NCI-H187 treated with DMSO at 0.1 percent for 48 hours (cell line): ENCODE measurements at regions not wholly inside any gene's neighbourhood (a gene's known extent, or its start where the extent isn't known, plus 50 kb on each side); places are given as distances from the start of the nearest gene placed in this dataset.

Experiments
- DNase-seq: peaks from one replicate; lab custom pipeline; 2025; lab: John Stamatoyannopoulos, UW

DNA sequence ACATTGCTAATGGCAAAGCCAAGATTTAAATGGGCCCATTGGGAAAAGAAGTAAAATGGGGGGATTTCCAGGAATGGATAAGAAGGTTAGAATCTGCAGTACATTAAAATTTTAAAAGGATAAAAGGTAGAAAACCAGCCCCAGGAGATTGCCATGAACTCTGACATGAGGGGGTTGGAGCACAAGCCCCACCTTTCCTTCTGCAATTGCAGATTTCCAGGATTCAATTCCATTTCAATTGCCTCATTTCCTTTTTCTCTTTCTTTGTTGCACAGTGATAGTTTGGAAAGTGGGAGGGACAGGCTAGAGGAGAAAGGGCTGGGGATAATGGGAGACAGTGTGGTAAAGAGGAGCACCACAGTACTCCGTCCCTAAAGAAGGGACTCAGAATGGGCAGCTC is 238.5 kb upstream of the RAB4A start:
- DNase-seq = no peak

GRCh38 chr1:229033480-229033879 is 237.4 kb upstream of the RAB4A start:
- DNase-seq = no peak

- no peak for DNase-seq
These were observed 236.6 kb upstream of the RAB4A start for GRCh38 chr1:229034342-229034741.

DNA sequence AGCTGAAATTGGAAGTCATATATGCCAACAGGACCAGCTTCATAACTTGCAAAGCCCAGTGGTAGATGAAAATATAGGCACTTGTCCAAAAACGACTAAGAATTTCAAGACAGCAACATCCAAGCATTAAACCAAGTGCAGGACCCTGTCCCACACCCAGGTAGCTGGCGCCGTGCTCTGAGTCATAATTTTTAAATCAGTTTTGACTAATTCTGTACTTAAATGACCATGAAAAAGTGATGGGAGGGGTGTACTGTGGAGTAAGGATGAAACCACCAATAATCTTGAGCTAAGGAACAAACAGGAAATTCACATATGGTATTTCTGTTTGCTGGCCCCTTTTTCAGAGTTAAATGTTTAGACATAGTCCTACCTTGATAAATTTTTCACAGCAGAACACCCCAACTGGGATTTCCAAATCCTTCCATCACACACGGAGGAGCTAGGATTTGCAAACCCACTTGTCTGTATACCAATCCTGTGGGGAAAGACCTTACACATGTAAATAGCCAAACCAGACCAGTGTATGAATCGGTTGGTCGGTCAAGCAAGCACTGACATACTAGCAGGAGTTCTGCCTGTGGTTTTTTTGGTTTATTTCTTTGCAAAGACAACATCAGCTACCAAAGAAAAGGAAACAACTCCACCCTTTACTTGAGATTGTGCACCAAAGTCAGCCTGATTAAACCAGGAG is 235.7 kb upstream of the RAB4A start:
- no peak for DNase-seq

- DNase-seq = no peak
These were observed 235.2 kb upstream of the RAB4A start for GRCh38 chr1:229035748-229036082.

GRCh38 chr1:229037806-229038405 is 233.0 kb upstream of the RAB4A start:
- DNase-seq = no peak

DNA sequence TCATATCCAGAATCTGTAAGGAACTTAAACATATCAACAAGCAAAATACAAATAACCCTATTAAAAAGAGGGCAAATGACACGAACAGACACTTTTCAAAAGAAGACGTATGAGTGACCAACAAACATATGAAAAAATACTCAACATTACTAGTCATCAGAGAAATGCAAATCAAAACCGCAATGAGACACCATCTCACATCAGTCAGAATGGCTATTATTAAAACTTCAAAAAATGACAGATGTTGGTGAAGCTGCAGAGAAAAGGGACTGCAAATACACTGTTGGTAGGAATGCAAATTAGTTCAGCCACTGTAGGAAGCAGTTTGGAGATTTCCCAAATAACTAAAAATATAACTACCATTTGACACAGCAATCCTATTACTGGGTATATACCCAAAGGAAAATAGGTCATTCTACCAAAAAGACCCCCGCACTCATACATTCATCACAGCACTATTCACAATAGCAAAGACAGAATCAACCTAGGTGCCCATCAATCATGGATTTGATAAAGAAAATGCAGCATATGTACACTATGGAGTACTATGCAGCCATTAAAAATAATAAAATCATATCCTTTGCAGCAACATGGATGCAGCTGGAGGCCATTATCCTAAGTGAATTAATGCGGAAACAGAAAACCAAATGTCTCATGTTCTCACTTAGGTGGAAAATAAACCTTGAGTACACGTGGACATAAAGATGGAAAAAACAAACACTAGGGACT is 230.1 kb upstream of the RAB4A start:
- DNase-seq = no peak

- no peak for DNase-seq
These were observed 229.0 kb upstream of the RAB4A start for GRCh38 chr1:229041946-229042345.

DNA sequence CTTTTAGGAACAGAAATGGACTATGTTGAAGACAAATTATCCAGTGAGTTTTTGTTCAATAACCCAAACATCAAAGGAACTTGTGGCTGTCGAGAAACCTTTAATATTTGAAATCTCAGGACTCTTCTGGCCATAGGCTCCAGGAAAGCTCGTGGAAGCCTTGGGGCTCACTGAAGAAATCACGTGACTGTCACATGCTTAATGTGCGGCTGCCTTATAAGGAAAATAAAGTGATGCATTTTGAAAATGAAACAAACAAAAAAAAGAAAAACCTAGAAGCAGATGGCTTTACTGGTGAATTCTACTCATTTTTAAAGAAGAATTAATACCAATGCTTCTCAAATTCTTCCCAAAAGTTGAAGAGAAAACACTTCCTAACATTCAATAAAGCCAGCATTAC is 228.4 kb upstream of the RAB4A start:
- no peak for DNase-seq

DNA sequence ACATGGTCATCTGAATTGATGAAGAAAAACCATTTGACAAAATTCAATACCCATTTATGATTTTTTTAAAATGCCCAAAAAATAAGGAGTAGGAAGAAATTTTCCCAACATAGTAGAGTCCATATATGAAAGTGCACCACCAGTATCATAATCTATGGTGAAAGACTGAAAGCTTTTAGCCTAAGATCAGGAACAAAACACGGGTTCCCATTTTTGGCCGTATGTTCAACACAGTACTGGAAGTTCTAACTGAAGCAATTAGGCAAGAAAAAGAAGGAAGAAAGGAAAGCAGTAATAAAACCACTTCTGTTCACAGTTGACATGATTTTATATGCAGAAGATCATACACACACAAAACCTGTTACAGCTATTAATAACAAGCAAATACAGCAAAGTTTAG is 227.8 kb upstream of the RAB4A start:
- no peak for DNase-seq

DNA sequence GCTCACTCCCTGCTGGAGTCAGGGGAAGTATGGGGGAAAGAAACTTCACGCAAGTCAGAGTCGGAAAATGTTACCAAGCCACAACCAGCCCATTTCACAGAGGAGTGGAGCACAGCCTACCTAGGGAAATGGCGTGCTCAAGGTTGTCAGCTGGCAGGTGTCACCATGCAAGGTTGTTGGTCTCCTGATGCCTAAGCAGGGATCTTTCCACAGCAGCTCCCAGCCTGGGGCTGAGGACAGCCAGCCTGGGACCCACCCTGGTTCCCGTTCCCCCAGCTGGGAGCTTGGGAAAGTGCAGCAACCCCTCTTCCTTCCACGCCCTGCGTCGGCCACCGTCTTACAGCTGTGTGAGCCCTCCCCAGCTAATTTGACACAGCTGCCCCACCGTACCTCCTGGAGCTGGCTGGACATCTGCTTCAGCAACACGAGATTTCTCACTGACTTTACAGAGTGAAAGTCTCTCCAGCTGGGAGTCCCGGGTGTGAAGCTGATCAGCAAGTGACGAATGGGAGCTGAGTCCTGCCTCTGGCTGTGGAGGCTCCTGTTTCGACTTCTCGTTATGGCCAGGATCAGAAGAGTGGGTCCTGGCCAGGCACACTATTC is 224.6 kb upstream of the RAB4A start:
- no peak for DNase-seq

DNA sequence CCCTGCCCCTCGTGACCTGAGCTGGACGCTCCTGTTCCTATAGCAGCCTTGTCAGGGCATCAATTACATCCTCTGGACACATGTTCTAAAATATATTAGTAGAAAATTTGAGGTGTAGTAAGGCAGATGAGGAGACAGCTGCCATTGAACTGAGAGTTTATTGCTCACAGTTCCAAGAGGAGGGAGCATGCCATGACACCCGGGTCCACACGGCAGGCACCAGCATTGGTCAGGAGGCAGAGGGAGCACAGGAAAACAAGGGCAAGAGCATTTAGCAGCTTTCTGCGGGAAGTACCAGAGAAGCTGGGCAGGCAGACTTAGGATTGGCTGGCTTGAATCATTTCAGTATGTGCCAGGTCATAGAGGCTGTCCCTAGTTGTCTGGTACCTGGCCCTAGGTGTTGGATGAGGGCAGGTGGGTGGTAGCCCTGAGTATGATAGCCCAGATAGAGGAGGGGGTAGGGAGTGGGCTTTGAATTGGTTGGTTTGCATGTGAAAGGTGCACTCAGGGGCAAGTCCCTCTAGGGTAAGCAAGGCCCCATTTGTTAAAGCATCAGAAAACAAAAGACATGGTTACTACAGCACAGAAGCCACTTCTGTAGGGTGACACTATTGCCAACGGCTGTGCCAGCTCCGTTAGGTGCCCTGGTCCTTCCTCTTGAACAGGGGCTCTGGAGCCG is 223.6 kb upstream of the RAB4A start:
- no peak for DNase-seq

DNA sequence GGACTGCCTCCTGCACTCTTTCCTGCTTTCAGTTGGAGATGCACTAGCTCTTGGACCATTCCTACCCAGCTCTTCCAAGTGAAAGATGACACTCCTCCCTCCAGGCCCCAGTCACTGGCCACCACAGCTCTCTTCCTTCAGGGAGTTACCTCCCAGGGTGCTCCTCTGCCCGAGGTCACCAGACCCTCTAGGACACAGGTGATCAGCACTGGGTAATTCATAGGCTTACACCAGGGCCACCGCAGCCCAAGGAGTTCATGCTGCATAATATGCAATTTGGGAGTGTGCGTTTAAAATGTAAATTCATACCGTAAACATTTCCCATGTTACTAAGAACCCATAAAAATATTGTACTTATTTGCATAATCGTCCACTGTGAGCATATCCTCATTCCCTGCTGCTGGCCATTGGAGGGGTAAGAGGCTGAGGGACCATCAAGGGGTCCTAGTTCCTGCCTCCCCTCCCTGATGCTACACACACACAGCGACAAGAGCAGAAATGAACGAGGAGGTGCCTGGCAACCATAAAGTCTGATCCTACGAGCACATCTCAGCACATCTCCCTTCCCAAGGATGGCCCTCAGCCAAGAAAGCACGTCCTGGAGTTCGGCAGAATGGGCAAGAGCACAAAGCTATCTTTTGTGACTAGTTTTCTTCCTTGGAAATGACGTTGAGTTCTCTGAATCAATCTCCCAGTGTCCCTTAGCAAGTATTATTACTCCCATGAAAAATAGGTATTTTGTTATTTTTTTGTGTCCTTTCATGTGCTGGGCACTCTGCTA is 222.9 kb upstream of the RAB4A start:
- DNase-seq = no peak

- no peak for DNase-seq
These were observed 222.0 kb upstream of the RAB4A start for GRCh38 chr1:229048896-229049295.

GRCh38 chr1:229056046-229056445 is 214.9 kb upstream of the RAB4A start:
- DNase-seq = no peak

DNA sequence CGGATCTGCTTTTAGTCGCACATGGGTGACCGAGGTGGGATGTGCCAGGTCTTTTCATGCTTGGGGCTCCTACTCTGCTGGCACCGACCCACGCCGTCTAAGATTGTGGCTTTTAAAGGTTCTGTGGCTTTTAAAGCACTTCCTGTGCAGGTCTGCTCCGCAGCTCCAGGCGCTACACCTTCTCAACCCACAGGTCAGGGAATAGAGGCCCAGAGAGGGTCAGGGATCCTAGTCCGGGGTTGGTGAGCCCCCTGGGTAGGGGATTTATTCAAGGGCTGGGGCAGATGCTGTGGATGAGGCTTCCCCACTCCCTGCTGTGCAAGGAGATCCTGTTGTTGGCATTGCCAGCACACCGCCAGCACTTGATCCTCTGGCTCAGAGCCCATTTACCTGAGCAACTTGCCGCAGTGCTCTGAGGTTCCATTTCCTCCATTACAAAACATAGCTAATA is 212.8 kb upstream of the RAB4A start:
- no peak for DNase-seq

GRCh38 chr1:229058729-229059128 is 212.2 kb upstream of the RAB4A start:
- no peak for DNase-seq

DNA sequence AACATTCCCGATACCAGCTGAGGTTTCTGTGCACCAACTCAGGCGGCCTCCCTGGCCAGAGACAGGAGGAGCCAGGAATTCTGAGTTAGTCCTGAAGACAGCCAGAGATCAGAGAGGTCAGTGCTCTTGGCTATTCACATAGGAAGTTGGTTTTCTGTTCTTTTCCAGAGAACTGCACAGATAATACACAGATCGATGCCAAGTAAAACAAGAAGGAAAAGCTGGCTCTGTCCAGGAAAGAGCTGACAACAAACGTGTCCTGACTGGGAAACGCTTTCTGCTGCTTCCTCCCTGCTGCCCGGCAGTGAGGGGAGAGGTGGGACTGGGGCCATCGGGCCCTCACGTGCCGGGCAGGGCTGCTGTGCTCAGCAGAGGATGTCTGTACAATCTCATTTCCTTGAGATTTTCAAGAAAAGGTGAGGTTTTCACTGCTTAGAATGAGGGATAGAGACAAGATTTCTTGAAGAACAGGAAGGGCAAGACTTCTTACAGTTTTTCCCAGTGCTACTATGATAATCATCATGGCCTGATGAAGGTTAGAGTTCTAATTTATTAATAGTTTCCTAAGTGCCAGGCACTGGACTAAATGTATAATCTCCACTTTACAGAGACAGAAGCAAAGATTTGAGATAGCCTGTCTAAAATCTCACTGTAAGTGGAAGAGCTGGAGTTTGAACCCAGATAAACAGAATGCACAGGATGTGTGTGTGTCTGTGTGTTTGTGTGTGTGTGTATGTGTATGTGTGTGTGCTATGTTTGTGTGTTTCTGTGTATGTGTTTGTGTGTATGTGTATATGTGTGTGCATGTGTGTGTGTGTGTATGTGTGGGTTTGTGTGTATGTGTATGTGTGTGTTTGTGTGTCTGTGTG is 211.0 kb upstream of the RAB4A start:
- no peak for DNase-seq

- DNase-seq = no peak
These were observed 208.8 kb upstream of the RAB4A start for GRCh38 chr1:229062135-229062534.

- DNase-seq = no peak
These were observed 207.6 kb upstream of the RAB4A start for GRCh38 chr1:229063154-229063773.
